GM19324 (cell line): ENCODE measurements at regions not wholly inside any gene's neighbourhood (a gene's known extent, or its start where the extent isn't known, plus 50 kb on each side); places are given as distances from the start of the nearest gene placed in this dataset.

Experiments used
- ATAC-seq: cut with Tn5 transposase; IDR thresholded peaks from one replicate; pipeline ENCODE4 v1.9.1; 2021; ENCODE audit warnings: mild to moderate bottlenecking, moderate library complexity; ENCODE audit not compliant: unreplicated experiment, low FRiP score

GRCh38 chr9:74282526-74283253 lies 214.4 kb upstream of the RORB start:
- no peak for ATAC-seq

GRCh38 chr9:74284581-74285450 lies 212.3 kb upstream of the RORB start:
- no peak for ATAC-seq

DNA sequence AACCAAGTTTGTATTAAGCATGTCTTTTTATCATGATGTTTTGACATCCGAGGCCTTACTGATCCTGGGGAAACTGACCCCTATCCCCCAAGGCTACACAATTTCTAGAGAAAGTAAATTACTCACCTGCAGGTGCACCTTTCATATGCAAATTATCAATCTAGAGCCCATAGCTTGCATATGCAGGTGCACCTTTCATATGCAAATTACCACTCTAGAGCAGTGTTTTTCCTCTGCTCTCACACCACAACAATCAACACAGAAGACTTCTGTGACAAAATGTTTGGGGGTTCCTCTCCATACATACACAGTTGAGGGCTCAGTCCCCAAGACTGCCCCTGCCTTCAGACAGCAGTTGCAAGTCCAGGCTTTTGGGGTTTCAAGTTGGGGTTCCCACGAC lies 203.7 kb upstream of the RORB start:
- no peak for ATAC-seq

GRCh38 chr9:74303945-74304344 lies 193.2 kb upstream of the RORB start:
- no peak for ATAC-seq

DNA sequence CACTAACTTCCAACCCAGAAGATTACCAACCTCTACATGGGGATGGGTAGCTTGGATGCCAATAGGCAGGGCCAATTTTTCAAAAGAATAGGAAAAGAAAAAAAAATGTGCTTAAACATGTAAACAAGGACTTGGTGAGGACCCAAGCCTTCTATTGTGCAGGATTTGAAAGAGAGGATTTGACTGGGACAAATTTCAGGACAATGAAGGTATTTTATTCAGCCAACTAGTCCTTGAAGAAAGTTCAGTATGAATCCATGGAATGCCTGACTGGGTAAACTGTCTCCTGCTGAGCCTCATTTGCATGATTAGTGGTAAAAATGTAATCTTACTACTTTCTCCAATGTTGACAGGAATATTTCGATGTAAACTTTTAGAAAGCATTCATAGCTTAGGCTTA lies 192.5 kb upstream of the RORB start:
- no peak for ATAC-seq

DNA sequence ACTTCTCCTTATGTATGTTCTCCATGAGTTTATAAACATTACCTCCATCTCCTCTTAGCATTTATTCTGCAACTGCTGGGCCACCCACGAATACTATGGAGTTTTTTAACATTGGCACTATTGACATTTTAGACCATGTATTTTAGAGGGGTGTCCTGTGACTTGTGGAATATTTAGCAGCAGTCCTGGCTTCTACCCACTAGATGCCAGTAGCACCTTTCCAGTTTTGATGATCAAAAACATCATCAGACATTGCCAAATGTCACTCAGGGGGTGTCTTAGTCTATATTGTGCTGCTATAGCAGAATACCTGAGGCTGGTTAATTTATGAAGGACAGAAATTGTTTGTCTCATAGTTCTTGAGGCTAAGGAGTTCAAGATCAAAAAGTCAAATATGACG lies 187.5 kb upstream of the RORB start:
- no peak for ATAC-seq

DNA sequence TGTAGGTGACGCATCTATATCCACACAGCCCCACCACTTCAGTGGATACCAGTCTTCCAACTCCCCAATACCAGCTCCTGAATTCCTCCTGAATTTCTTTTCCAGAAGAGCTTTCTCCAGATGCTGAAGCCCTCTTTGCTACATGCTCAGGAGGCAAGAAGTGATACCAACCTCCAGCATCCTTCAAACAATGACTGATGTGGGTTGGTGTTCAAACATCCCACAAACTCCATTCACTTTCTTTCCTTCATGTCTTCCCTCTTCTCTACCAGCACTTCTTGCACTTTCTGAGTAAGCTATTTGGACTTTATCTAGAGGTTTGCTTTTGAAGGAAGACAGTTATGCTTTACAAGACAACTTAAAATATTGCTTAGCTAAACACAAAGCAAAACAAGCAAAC lies 179.9 kb upstream of the RORB start:
- ATAC-seq, result no peak

DNA sequence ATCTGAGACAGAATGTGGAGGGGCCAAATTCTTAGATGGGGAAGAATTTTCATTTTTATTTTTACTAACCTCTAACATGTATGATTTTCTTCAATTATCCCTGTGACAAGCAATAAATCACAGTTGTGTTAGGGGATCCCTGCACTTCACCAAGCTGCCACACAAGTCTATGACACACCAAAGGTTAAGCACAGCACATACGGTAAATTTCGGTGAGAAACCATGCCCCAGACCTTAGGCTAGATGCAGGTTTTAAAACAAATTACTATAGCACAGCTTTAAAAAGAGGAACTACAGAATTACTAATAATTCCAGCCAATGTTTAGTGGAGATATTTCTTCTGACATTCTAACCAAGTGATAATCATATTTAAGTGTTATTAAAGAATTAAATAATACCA lies 175.7 kb upstream of the RORB start:
- ATAC-seq, result no peak

DNA sequence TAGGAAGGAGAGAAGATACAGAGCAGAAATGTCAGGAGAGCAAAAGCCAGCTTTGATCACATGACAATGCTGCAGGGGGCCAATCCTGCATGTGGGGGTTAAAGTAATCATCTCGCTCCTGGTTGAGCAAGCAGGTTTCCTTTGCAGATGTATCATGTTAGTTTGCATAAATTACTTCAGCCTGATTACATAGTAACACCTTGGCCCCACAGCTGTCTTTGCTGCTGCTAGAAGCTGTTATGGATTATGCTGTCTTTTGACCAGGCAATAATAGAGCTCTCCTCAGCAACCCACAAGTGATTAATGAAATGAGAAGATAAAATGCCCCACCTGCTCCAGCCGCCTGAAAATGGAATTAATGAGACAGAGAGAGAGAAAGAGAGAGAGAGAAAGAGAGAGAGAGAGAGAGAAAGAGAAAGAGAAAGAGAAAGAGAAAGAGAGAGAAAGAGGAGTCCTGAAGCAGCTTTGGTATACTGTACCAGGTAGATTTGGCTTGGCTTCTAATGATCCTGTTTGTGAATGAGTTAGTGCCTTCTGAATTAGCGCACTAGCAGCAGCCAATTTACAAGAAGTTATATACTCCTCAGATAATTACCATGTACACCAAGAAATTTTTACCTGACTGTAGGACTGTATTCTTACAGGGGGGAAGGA lies 174.3 kb upstream of the RORB start:
- ATAC-seq, result no peak

DNA sequence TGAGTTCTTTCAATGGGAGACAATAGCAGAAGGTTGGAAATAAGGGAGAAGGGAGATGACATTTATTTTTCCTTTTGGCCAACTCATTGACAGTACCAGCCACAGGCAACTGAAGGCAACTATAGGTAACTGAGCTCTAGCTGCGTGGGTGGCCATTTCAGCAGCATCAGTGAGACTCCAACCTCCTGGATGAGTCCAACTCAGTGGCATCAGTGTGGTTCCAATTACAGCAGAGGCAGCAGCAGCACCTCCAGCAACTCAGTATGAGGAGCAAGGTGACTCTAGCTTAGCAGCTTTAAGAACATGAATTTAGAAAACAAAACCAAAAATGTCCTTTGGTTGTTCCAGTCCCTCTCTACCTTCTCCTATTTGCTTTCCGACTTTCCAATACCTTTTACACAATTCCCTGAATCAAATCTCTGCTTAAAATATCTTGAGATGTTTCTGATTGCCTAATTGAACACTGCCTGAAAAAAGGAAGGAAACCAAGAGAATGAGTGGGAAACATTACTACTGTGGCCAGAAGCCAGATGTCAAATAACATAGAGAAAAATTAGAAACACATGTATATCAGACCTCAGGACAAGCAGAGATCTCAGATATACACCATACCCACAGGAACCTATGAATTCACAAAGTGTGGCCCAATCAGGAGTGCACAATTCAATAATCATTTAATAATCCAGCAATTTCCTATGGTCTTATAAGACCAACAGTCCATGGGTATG lies 166.5 kb upstream of the RORB start:
- no peak for ATAC-seq

DNA sequence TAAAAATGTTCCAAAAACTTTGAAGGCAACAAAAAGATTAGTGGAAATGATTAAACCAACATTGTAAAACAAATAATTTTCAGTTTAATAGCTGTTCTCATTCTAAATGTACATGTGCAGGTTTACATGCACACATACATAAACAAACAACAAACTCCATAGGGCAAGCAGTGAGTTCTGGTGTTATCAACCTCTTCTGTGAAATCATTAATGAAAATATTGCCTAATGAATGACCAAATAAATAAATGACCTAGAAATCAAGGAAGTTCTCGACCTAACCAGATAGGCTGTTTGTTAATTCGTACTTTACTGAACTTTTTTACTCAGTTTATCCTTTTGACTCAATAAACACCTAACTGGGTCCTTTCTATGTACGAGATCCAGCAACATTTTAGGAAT lies 165.5 kb upstream of the RORB start:
- no peak for ATAC-seq

GRCh38 chr9:74333384-74334032 lies 163.6 kb upstream of the RORB start:
- ATAC-seq, result no peak

- no peak for ATAC-seq
These were observed 162.9 kb upstream of the RORB start for GRCh38 chr9:74334271-74334670.

DNA sequence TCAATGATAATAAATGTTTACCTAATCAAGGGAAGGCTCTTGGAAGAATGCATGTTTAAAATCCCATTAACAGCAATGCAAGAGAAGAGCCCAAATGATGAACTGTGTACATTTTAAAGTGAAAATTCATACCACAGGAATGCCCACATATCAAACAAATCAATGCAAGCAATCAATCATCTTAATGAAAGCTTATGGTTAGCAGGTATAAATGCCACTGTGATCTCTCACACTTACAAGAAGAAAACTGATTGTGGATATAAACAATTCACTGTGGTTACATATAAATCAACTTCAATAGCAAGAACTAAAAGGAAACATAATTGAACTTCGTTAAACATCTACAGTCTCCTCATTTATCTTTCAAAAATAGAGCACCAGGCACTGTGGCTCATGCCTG lies 161.0 kb upstream of the RORB start:
- no peak for ATAC-seq

GRCh38 chr9:74348777-74349176 lies 148.4 kb upstream of the RORB start:
- ATAC-seq, result no peak

- ATAC-seq, result no peak
These were observed 142.0 kb upstream of the RORB start for GRCh38 chr9:74355107-74355506.

DNA sequence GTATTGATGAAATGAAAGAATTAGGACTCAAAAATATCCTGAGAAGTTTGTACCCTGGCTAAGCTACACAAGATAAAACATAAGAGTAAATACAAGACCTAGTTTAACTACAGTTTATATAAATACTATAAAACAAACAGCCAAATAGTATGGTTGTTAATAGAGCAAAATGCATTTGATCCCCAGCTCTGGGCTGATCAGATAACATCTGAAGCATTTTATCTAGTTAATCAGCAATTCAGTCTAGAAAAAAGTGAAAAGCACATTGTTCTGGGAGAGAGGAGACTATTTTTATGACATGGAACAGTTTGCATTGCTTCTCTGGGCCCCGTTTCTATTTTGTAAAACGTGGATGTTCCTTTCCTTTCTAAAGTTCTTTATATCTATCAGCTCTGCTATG lies 139.6 kb upstream of the RORB start:
- ATAC-seq, result no peak

- no peak for ATAC-seq
These were observed 138.2 kb upstream of the RORB start for GRCh38 chr9:74358959-74359358.

- ATAC-seq, result no peak
These were observed 135.6 kb upstream of the RORB start for GRCh38 chr9:74361508-74361907.

GRCh38 chr9:74362423-74362822 lies 134.7 kb upstream of the RORB start:
- no peak for ATAC-seq
